ENCODE measurements at regions not wholly inside any gene's neighbourhood (a gene's known extent, or its start where the extent isn't known, plus 50 kb on each side); places are given as distances from the start of the nearest gene placed in this dataset.
A peak's percentile ranks its signal among the peaks of the same experiment; 100 is the strongest.

GRCh38 chr22:27447289-27447688 is 354.3 kb downstream of the MN1 start:
- Histone ChIP-seq H3K36me3 (no peaks in the 10 kb centered on the region), H3K9me3 (no peaks in the 10 kb centered on the region)

GRCh38 chr22:27450448-27450847 is 351.1 kb downstream of the MN1 start:
- Histone ChIP-seq H3K36me3 (no peaks in the 10 kb centered on the region), H3K9me3 (no peaks in the 10 kb centered on the region), H3K4me3 (no peak overlapping the region), H3K27me3 (no peaks in the 10 kb centered on the region)
- DNase-seq, result no peak

More at GRCh38 chr22:27447289-27447688, 354.3 kb downstream of the MN1 start:
- no peak for DNase-seq
- Histone ChIP-seq H3K27me3 (no peaks in the 10 kb centered on the region), H3K4me3 (no peak overlapping the region)

DNA sequence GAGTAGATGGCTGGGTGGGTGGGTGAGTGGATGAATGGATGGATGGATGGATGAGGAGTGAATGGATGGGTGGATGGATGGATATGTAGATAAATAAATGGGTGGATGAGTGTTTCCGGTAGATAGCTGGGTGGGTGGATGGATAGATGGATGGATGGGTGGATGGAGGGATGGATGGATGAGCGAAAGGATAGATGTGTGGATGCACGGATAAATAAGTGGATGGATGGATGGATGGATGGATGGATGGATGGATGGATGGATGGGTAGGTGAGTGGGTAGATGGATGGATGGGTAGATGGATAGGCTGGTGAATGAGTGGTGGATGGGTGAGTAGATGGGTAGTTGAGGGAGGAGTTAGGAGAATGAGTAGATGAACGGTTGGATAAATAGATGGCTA is 349.3 kb downstream of the MN1 start:
- Histone ChIP-seq H3K9me3 (no peaks in the 10 kb centered on the region), H3K36me3 (no peaks in the 10 kb centered on the region), H3K27me3 (no peaks in the 10 kb centered on the region), H3K4me3 (no peak overlapping the region)
- DNase-seq, result no peak

DNA sequence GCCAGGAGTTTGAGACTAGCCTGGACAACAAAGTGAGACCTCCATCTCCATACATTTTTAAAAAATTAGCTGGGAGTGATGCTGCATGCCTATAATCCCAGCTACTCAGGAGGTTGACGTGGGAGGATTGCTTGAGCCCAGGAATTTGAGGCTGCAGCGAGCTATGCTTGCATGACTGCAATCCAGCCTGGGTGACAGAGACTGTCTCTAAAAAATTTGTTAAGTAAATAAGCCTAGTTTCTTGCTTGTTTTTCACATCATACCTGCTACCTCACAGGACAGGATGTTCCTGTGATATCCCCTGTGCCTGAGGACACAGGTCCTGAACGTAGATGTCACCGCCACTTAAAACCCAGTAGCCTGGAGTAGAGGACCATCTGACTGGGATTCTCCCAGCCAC is 348.6 kb downstream of the MN1 start:
- Histone ChIP-seq H3K9me3 (no peaks in the 10 kb centered on the region), H3K27me3 (no peaks in the 10 kb centered on the region), H3K36me3 (no peaks in the 10 kb centered on the region), H3K4me3 (no peak overlapping the region)
- DNase-seq, result no peak

- no peaks in the 10 kb centered on the region for H3K27me3 ChIP-seq
- H3K4me3 ChIP-seq, result no peak overlapping the region
- no peaks in the 10 kb centered on the region for H3K36me3 ChIP-seq
- no peaks in the 10 kb centered on the region for H3K9me3 ChIP-seq
- DNase-seq, result no peak
These were observed 347.8 kb downstream of the MN1 start for GRCh38 chr22:27453725-27454124.

- no peaks in the 10 kb centered on the region for H3K9me3 ChIP-seq
- no peak for DNase-seq
- H3K4me3 ChIP-seq, result no peak overlapping the region
- H3K27me3 ChIP-seq, result no peaks in the 10 kb centered on the region
- no peaks in the 10 kb centered on the region for H3K36me3 ChIP-seq
These were observed 346.6 kb downstream of the MN1 start for GRCh38 chr22:27454807-27455450.

DNA sequence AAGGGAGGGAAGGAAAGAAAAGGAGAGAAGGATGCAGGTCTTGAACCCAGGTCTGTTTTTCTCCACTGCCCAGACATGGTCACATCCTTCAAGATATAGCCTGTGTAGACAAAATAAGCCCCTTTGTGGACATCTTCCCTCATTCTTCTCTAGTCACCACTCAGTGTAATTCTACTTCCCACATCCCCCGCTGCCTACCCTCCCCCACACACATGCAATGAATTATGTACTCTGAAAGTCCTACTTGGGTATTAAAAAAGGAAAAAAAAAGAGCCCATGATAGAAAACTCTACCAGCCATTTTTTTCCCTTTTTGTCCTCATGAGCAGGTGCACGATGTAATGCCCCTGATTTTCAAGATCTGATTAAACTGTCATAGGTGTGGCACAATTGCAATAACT is 346.0 kb downstream of the MN1 start:
- Histone ChIP-seq H3K4me3 (no peak overlapping the region), H3K36me3 (no peaks in the 10 kb centered on the region), H3K9me3 (no peaks in the 10 kb centered on the region), H3K27me3 (no peaks in the 10 kb centered on the region)
- no peak for DNase-seq

GRCh38 chr22:27456696-27457503 is 344.7 kb downstream of the MN1 start:
- Histone ChIP-seq H3K27me3 (no peaks in the 10 kb centered on the region), H3K4me3 (no peak overlapping the region), H3K9me3 (no peaks in the 10 kb centered on the region), H3K36me3 (no peaks in the 10 kb centered on the region)
- peak; percentile 74 for DNase-seq

GRCh38 chr22:27459999-27460398 is 341.6 kb downstream of the MN1 start:
- H3K4me3 ChIP-seq, result no peak overlapping the region
- no peak for DNase-seq
- H3K9me3 ChIP-seq, result no peaks in the 10 kb centered on the region
- no peaks in the 10 kb centered on the region for H3K36me3 ChIP-seq
- H3K27me3 ChIP-seq, result no peaks in the 10 kb centered on the region

DNA sequence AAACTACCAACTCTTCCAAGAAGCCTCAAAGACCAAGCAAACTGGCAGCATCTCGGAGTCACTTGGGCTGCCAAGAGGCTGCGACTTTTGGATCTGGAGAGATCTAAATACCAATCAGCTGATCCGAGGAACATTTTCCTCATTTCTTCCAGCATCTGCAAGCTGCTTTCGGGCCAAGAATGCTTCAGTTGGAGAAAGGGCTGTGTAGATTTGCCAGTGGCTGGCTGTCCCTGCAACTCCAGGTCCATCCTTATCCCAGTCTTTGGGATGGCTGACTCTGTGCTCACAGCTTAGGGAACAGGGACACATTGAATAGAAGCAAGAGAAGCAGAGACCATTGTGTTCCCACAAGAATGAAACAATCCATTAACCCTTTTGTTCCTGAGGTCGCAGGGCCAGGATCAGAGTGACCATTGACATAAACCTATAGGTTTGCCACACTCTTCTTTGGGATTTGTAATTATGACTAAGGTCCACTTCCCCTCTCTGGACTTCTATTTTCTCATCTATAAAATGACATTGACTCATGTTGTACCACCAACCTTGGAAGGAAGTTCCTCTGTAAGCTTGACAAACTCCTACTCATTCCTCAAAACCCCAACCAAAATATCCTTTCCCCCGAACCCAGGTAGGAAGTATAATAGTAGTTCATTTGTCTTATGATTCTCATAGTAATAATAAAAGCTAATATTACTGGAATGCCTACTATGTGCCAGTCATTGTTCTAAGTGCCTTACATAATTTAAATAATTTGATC is 340.8 kb downstream of the MN1 start:
- Histone ChIP-seq H3K27me3 (no peaks in the 10 kb centered on the region), H3K4me3 (no peak overlapping the region), H3K36me3 (no peaks in the 10 kb centered on the region), H3K9me3 (no peaks in the 10 kb centered on the region)
- peak; percentile 61 for DNase-seq

- no peaks in the 10 kb centered on the region for H3K36me3 ChIP-seq
- no peaks in the 10 kb centered on the region for H3K27me3 ChIP-seq
- H3K9me3 ChIP-seq, result no peaks in the 10 kb centered on the region
- H3K4me3 ChIP-seq, result no peak overlapping the region
- peak; percentile 74 for DNase-seq
These were observed 340.1 kb downstream of the MN1 start for GRCh38 chr22:27461470-27461869.

DNA sequence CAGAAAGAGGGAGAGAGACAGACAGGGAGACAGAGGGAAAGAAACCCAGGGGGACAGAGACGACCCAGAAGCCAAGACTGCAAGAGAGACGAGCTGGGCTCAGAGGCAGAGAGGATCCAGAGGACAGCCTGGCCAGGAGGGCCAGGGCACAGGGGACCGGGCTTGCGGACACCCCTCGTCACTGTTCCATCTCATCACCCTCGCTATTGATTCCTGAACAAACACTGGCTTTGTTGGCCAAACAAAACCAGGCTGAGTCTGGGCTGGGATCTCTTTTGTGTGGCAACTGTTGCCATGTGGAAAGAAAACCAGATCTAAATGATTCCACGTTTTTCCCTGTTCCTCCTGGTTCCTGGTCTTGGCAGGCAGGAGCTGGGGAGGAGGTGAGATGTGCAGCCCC is 339.4 kb downstream of the MN1 start:
- H3K36me3 ChIP-seq, result no peaks in the 10 kb centered on the region
- no peak overlapping the region for H3K4me3 ChIP-seq
- H3K27me3 ChIP-seq, result no peaks in the 10 kb centered on the region
- no peaks in the 10 kb centered on the region for H3K9me3 ChIP-seq
- no peak for DNase-seq

- Histone ChIP-seq H3K27me3 (no peaks in the 10 kb centered on the region), H3K9me3 (no peaks in the 10 kb centered on the region), H3K4me3 (no peak overlapping the region), H3K36me3 (no peaks in the 10 kb centered on the region)
- no peak for DNase-seq
These were observed 338.4 kb downstream of the MN1 start for GRCh38 chr22:27463121-27463660.

- no peaks in the 10 kb centered on the region for H3K27me3 ChIP-seq
- no peaks in the 10 kb centered on the region for H3K36me3 ChIP-seq
- H3K9me3 ChIP-seq, result no peaks in the 10 kb centered on the region
- DNase-seq, result no peak
- H3K4me3 ChIP-seq, result no peak overlapping the region
These were observed 335.3 kb downstream of the MN1 start for GRCh38 chr22:27466229-27466628.

DNA sequence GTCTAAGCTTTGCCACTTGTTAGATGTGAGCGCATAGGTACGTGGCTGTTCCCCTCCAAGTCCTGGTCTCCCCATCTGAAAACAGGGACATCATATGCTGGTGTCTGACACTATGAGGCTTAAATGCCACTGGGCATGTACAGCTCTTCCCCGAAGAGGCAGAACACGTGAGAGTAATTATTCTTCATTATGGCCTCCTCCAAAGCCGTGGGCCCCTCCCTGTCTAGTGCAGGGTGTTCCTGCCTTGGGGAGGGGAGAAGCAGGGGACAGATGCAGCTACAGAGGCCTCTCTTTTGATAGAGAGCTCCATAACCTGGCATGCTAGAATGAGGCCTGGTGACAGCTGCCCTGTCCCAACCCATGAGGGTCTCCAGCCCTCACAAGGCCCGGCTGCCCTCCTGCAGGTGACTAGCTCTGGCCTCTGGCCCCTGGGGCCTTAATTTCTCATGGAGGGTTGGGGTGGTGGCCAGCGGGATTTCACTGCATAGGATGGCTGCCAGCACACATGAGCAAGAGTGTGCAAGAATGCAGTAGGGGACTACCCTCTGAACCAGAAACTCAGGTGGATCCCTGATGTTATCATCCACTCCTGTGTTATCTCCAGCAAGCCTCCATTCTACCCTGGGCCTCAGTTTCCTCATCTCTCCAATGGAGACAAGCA is 334.6 kb downstream of the MN1 start:
- Histone ChIP-seq H3K36me3 (no peaks in the 10 kb centered on the region), H3K9me3 (no peaks in the 10 kb centered on the region), H3K27me3 (no peaks in the 10 kb centered on the region), H3K4me3 (no peak overlapping the region)
- DNase-seq, result no peak

- H3K9me3 ChIP-seq, result no peaks in the 10 kb centered on the region
- H3K27me3 ChIP-seq, result no peaks in the 10 kb centered on the region
- H3K36me3 ChIP-seq, result no peaks in the 10 kb centered on the region
- DNase-seq, result no peak
- H3K4me3 ChIP-seq, result no peak overlapping the region
These were observed 333.8 kb downstream of the MN1 start for GRCh38 chr22:27467711-27468110.

DNA sequence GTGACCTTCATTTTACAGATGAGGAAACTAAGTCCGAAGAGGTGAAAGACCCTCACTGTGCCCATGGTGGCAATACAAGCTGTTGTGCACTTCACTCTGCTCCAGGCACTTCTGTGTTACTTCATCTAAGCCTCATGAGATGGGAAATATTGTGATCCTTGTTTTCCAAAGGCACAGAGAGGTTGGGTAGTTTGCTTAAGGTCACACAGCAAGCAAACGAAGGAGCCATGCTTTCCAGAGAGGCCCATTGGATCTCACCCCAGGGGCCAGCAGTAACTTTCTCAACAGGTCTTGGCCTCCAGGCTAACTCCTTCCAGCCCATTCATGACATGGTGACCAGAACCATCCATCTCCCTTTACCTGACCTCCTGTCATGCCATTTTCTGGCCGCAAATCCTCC is 332.8 kb downstream of the MN1 start:
- Histone ChIP-seq H3K4me3 (no peak overlapping the region), H3K36me3 (no peaks in the 10 kb centered on the region), H3K9me3 (no peaks in the 10 kb centered on the region), H3K27me3 (no peaks in the 10 kb centered on the region)
- no peak for DNase-seq

All from MG63 (cell line).